MCF 10A (cell line): ENCODE measurements at regions not wholly inside any gene's neighbourhood (a gene's known extent, or its start where the extent isn't known, plus 50 kb on each side); places are given as distances from the start of the nearest gene placed in this dataset.

Source experiments
- BruUV-seq: library from RNA; stranded (reverse); fragments of 400-500 nt; replicated peaks from 2 replicates; lab custom pipeline; 2021; lab: Mats Ljungman, UMichigan
- CTCF ChIA-PET: fragments of 300-600 bp; sonication (Branson Sonifier 250); formaldehyde crosslinking; extraction: SDS; loops from one replicate; lab custom pipeline; 2021; ENCODE audit warnings: antibody characterized with exemption, inconsistent platforms; lab: Yijun Ruan, JAX
- POLR2A ChIA-PET: fragments of 300-600, 350-650 bp; sonication (Branson Sonifier 250); formaldehyde crosslinking; extraction: SDS; loops from one replicate; lab custom pipeline; 2020; ENCODE audit warnings: antibody characterized with exemption, inconsistent platforms; lab: Yijun Ruan, JAX
- DNase-seq: peaks from one replicate; pipeline ENCODE4 v3.0.0-alpha.2; 2018; ENCODE audit not compliant: unreplicated experiment
- H3K27ac Mint-ChIP-seq: one replicate; pipeline ENCODE4 v1.8.0; 2022; ENCODE audit warnings: mild to moderate bottlenecking, low read depth, mixed read lengths; ENCODE audit not compliant: unreplicated experiment
- H3K27me3 Mint-ChIP-seq: one replicate; pipeline ENCODE4 v1.8.0; 2022; ENCODE audit warnings: mixed read lengths; ENCODE audit not compliant: insufficient read depth, unreplicated experiment
- H3K36me3 Mint-ChIP-seq: one replicate; pipeline ENCODE4 v1.8.0; 2022; ENCODE audit warnings: mild to moderate bottlenecking, moderate library complexity, mixed read lengths; ENCODE audit not compliant: insufficient read depth, unreplicated experiment
- H3K4me1 Mint-ChIP-seq: one replicate; pipeline ENCODE4 v1.8.0; 2022; ENCODE audit warnings: mixed read lengths; ENCODE audit not compliant: insufficient read depth, unreplicated experiment
- H3K4me3 Mint-ChIP-seq: one replicate; pipeline ENCODE4 v1.8.0; 2022; ENCODE audit warnings: mild to moderate bottlenecking, moderate library complexity, mixed read lengths; ENCODE audit not compliant: unreplicated experiment
- H3K9me3 Mint-ChIP-seq: one replicate; pipeline ENCODE4 v1.8.0; 2022; ENCODE audit warnings: mixed read lengths; ENCODE audit not compliant: unreplicated experiment
- intact Hi-C: fragments of 100-400 bp; cut with micrococcal nuclease; formaldehyde crosslinking; loops from 2 replicates; pipeline ENCODE4 v1.14.1; 2022
- TF ChIP-seq, protein P1 (sequence below): fragments of 200-600 bp; IDR thresholded peaks from one replicate; pipeline ENCODE4 v1.8.0; 2022; ENCODE audit warnings: antibody characterized with exemption, mild to moderate bottlenecking; ENCODE audit not compliant: unreplicated experiment

DNA sequence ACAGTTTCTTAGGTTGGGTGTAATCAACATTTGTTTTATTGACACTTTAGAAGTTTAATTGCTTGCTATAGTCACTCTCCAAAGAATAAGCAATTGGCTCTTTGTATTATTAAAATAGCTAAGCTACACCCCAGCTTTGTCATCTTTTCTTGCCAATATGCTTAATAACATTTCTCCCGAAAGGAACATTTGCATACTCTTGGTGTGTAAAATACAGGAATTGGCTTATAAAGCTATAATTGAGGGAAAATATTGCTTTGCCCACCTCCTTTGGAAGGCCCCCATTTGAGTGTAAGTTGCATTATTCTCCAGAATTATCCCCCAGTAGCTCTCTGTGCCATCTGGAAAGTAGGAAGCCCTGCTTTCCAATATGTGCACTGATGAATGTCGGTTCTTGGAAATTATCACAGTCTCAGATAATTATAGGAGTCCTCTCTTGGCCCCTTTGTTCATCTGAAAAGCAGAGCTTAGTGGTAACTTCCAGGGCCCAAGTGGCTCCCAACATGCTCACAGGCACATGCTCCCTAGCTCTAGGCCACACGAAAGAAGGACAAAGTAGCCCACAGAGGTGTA is 92.4 kb upstream of the B3GAT2 start:
- no peaks in the 10 kb centered on the region for H3K9me3 Mint-ChIP-seq
- CTCF ChIA-PET, result interaction anchor here (0.5 kb wide), 1 partner anchor 1587 kb away, joined by 6 read pairs; no protein-coding TSS in a partner anchor
- no peaks in the 10 kb centered on the region for H3K4me1 Mint-ChIP-seq
- no peaks in the 10 kb centered on the region for H3K36me3 Mint-ChIP-seq
- TF ChIP-seq, protein P1, sequence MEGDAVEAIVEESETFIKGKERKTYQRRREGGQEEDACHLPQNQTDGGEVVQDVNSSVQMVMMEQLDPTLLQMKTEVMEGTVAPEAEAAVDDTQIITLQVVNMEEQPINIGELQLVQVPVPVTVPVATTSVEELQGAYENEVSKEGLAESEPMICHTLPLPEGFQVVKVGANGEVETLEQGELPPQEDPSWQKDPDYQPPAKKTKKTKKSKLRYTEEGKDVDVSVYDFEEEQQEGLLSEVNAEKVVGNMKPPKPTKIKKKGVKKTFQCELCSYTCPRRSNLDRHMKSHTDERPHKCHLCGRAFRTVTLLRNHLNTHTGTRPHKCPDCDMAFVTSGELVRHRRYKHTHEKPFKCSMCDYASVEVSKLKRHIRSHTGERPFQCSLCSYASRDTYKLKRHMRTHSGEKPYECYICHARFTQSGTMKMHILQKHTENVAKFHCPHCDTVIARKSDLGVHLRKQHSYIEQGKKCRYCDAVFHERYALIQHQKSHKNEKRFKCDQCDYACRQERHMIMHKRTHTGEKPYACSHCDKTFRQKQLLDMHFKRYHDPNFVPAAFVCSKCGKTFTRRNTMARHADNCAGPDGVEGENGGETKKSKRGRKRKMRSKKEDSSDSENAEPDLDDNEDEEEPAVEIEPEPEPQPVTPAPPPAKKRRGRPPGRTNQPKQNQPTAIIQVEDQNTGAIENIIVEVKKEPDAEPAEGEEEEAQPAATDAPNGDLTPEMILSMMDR, result no peak
- H3K27me3 Mint-ChIP-seq, result peaks cover 47% of the 10 kb centered on the region
- H3K27ac Mint-ChIP-seq, result no peak overlapping the region
- DNase-seq, result no peak
- H3K4me3 Mint-ChIP-seq, result no peak overlapping the region
- BruUV-seq, result no TSS peak
- intact Hi-C loops, result no loop called here
- POLR2A ChIA-PET, result no interaction called here

DNA sequence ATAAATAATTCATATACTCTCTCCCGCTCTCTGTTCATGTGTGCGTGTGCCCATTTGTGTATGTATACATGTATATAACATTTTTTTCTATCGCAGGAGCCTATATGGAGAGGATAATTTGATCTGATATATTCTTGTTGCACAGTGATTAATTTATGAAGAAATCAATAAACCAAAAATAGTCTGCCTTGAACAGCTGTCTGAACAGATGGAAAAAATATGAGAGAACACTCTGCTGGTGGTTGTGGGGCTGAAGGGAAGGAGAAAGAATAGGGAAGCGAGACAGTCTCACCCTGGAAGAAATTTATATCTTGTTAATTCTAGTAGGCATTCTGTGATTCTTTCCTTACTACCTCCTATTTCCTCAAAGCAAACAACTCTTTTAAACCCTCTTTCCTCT is 96.6 kb upstream of the B3GAT2 start:
- Mint-ChIP-seq H3K9me3 (no peaks in the 10 kb centered on the region), H3K27me3 (peaks cover 26% of the 10 kb centered on the region), H3K27ac (no peak overlapping the region), H3K4me1 (no peaks in the 10 kb centered on the region), H3K36me3 (no peaks in the 10 kb centered on the region), H3K4me3 (no peak overlapping the region)
- TF ChIP-seq, protein P1, result no peak
- no TSS peak for BruUV-seq
- POLR2A ChIA-PET, result no interaction called here
- no peak for DNase-seq
- CTCF ChIA-PET, result interaction anchor here (1.2 kb wide), 1 partner anchor 40 kb away, joined by 4 read pairs; no protein-coding TSS in a partner anchor
- intact Hi-C loops, result no loop called here

DNA sequence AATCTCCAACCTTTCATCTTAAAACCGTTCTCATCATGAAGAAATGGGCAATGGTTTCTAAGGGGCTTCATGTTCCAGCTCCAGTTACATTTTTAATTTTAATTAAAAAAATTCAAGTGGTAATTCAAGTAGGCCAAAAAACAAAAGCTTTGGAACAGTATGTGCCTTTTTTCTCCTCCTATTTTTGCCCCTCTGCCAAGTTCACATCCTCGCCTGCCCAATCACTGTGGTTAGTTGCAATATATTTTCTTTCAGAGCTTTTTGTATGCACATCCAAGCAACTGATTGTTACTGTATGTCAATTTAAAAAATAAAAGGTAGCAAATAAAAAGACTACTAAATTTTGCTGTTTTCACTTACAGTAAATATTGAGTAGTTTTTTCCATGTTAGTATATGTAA is 99.8 kb upstream of the B3GAT2 start:
- Mint-ChIP-seq H3K4me1 (no peaks in the 10 kb centered on the region), H3K27me3 (peaks cover 37% of the 10 kb centered on the region), H3K27ac (no peak overlapping the region), H3K4me3 (no peak overlapping the region), H3K9me3 (no peaks in the 10 kb centered on the region), H3K36me3 (no peaks in the 10 kb centered on the region)
- intact Hi-C loops, result no loop called here
- CTCF ChIA-PET, result no interaction called here
- TF ChIP-seq, protein P1, result no peak
- BruUV-seq, result no TSS peak
- no peak for DNase-seq
- POLR2A ChIA-PET, result interaction anchor here (0.8 kb wide), 1 partner anchor 491 kb away, joined by 3 read pairs; no protein-coding TSS in a partner anchor

DNA sequence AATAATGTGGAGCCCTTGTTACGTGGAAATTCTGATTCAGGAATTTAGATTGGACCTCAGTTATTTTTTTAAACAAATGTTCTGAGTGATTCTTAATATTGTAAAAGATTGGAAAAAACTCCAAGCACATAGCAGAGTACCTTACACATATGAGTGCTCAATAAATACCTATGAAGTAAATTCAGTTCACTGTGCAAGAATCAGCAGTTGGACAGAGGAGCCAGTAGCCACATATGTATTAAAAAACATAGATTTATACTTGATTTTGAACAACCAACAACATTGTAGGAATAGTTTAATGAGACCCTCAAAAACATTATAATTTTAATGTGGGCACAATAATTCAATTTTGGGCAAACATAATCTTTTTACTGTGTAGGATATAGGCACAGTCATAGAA is 109.3 kb upstream of the B3GAT2 start:
- H3K4me3 Mint-ChIP-seq, result no peak overlapping the region
- TF ChIP-seq, protein P1, result no peak
- H3K4me1 Mint-ChIP-seq, result no peaks in the 10 kb centered on the region
- DNase-seq, result no peak
- H3K9me3 Mint-ChIP-seq, result no peaks in the 10 kb centered on the region
- BruUV-seq, result no TSS peak
- CTCF ChIA-PET, result interaction anchor here (0.8 kb wide), 1 partner anchor 420 kb away, joined by 3 read pairs; no protein-coding TSS in a partner anchor
- peaks cover 65% of the 10 kb centered on the region for H3K27me3 Mint-ChIP-seq
- H3K36me3 Mint-ChIP-seq, result no peaks in the 10 kb centered on the region
- no peak overlapping the region for H3K27ac Mint-ChIP-seq
- POLR2A ChIA-PET, result interaction anchor here (0.6 kb wide), 1 partner anchor 8 kb away, joined by 3 read pairs; no protein-coding TSS in a partner anchor
- intact Hi-C loops, result no loop called here
